A549 (cell line): ENCODE measurements at regions not wholly inside any gene's neighbourhood (a gene's known extent, or its start where the extent isn't known, plus 50 kb on each side); places are given as distances from the start of the nearest gene placed in this dataset.

ENCODE experiments used
- CHD4 ChIP-seq: fragments of 200-600 bp; sonication (generic); IDR thresholded peaks from 2 replicates; pipeline ENCODE4 v1.6.1; 2016; ENCODE audit warnings: antibody characterized with exemption, mild to moderate bottlenecking, borderline replicate concordance
- CTCF ChIP-seq: fragments of >200 bp; sonication (Bioruptor Twin); formaldehyde crosslinking; IDR thresholded peaks from 3 replicates; pipeline ENCODE4 v1.5.1; 2016
- HDAC2 ChIP-seq: fragments of 200-600 bp; sonication (generic); IDR thresholded peaks from 2 replicates; pipeline ENCODE4 v1.6.1; 2016
- MAFK ChIP-seq: fragments of 450-650 bp; IDR thresholded peaks from 2 replicates; pipeline ENCODE4 v1.6.1; 2014; ENCODE audit not compliant: partially characterized antibody
- MYC ChIP-seq: IDR thresholded peaks from 2 replicates; pipeline ENCODE4 v1.6.1; 2012; ENCODE audit warnings: mild to moderate bottlenecking, inconsistent platforms, low read length, improper control_type of control experiment, borderline replicate concordance
- POLR2A ChIP-seq: IDR thresholded peaks from 2 replicates; pipeline ENCODE4 v1.6.1; 2012; ENCODE audit warnings: mild to moderate bottlenecking, low read length
- SREBF2 ChIP-seq: fragments of 450-650 bp; IDR thresholded peaks from 2 replicates; pipeline ENCODE4 v1.6.1; 2014; ENCODE audit warnings: mild to moderate bottlenecking, moderate library complexity
- TP53 ChIP-seq: fragments of 250-450 bp; sonication (Bioruptor Pico); IDR thresholded peaks from 2 replicates; pipeline ENCODE4 v1.5.0; 2021; ENCODE audit warnings: mild to moderate bottlenecking, moderate library complexity
- ZFP36 ChIP-seq: fragments of 450-650 bp; IDR thresholded peaks from 2 replicates; pipeline ENCODE4 v1.6.1; 2014; ENCODE audit warnings: borderline replicate concordance; ENCODE audit not compliant: partially characterized antibody
- TF ChIP-seq, protein P1 (sequence below): fragments of >200 bp; sonication (Bioruptor Twin); formaldehyde crosslinking; IDR thresholded peaks from 3 replicates; pipeline ENCODE4 v1.6.1; 2016
- TF ChIP-seq, protein P2 (sequence below): IDR thresholded peaks from 2 replicates; pipeline ENCODE4 v1.6.1; 2012; ENCODE audit warnings: low read depth, borderline replicate concordance
- TF ChIP-seq, protein P3 (sequence below): fragments of 250-450 bp; sonication (Bioruptor Pico); IDR thresholded peaks from 2 replicates; pipeline ENCODE4 v1.5.0; 2020; ENCODE audit warnings: low read depth, mild to moderate bottlenecking, moderate library complexity

GRCh38 chr6:88513471-88513870, 347.3 kb upstream of the CNR1 start:
- TF ChIP-seq CTCF = no peak
- no peak for TF ChIP-seq TP53
- TF ChIP-seq, protein P1, sequence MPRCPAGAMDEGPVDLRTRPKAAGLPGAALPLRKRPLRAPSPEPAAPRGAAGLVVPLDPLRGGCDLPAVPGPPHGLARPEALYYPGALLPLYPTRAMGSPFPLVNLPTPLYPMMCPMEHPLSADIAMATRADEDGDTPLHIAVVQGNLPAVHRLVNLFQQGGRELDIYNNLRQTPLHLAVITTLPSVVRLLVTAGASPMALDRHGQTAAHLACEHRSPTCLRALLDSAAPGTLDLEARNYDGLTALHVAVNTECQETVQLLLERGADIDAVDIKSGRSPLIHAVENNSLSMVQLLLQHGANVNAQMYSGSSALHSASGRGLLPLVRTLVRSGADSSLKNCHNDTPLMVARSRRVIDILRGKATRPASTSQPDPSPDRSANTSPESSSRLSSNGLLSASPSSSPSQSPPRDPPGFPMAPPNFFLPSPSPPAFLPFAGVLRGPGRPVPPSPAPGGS = no peak
- TF ChIP-seq, protein P2, sequence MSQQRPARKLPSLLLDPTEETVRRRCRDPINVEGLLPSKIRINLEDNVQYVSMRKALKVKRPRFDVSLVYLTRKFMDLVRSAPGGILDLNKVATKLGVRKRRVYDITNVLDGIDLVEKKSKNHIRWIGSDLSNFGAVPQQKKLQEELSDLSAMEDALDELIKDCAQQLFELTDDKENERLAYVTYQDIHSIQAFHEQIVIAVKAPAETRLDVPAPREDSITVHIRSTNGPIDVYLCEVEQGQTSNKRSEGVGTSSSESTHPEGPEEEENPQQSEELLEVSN = no peak
- no peak for TF ChIP-seq ZFP36
- no peak for TF ChIP-seq POLR2A
- no peak for TF ChIP-seq MYC
- no peak for TF ChIP-seq CHD4
- no peak for TF ChIP-seq MAFK
- TF ChIP-seq SREBF2 = no peak
- no peak for TF ChIP-seq HDAC2
- TF ChIP-seq, protein P3, sequence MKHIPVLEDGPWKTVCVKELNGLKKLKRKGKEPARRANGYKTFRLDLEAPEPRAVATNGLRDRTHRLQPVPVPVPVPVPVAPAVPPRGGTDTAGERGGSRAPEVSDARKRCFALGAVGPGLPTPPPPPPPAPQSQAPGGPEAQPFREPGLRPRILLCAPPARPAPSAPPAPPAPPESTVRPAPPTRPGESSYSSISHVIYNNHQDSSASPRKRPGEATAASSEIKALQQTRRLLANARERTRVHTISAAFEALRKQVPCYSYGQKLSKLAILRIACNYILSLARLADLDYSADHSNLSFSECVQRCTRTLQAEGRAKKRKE (CRISPR knock-in tag) = no peak
